Naive B cell (primary cell): ENCODE measurements at regions not wholly inside any gene's neighbourhood (a gene's known extent, or its start where the extent isn't known, plus 50 kb on each side); places are given as distances from the start of the nearest gene placed in this dataset.

Source experiments
- ATAC-seq, 2 donors: fragments of 150-1000 bp; cut with Tn5 transposase; 2 replicates each; pipeline ENCODE4 v1.10.0; 2021; ENCODE audit warnings: low read depth in 2 of 2, mild to moderate bottlenecking in 2 of 2, moderate library complexity in 2 of 2
- DNase-seq: peaks from one replicate; pipeline ENCODE4 v3.0.0; 2022
- H3K27ac Mint-ChIP-seq, 6 donors: one replicate each; pipeline ENCODE4 v1.8.0; 2020 to 2022; ENCODE audit warnings: mild to moderate bottlenecking in 6 of 6, mixed read lengths in 6 of 6, moderate library complexity in 5 of 6, inconsistent platforms in 2 of 6
- H3K27me3 Mint-ChIP-seq, 3 donors: one replicate each; pipeline ENCODE4 v1.8.0; 2021 to 2022; ENCODE audit warnings: mixed read lengths in 3 of 3, mild to moderate bottlenecking in 1 of 3
- H3K36me3 Mint-ChIP-seq, 2 donors: one replicate each; pipeline ENCODE4 v1.8.0; 2020 to 2022; ENCODE audit warnings: mixed read lengths in 2 of 2, inconsistent platforms in 1 of 2, mild to moderate bottlenecking in 1 of 2
- H3K4me1 Mint-ChIP-seq, 3 donors: one replicate each; pipeline ENCODE4 v1.8.0; 2020 to 2022; ENCODE audit warnings: mixed read lengths in 3 of 3, inconsistent platforms in 1 of 3, mild to moderate bottlenecking in 1 of 3, moderate library complexity in 1 of 3
- H3K4me3 Mint-ChIP-seq, 8 donors: one replicate each; pipeline ENCODE4 v1.8.0; 2020 to 2022; ENCODE audit warnings: mild to moderate bottlenecking in 8 of 8, mixed read lengths in 8 of 8, moderate library complexity in 8 of 8, inconsistent platforms in 2 of 8
- H3K9me3 Mint-ChIP-seq, 7 donors: one replicate each; pipeline ENCODE4 v1.8.0; 2020 to 2022; ENCODE audit warnings: mixed read lengths in 7 of 7, mild to moderate bottlenecking in 5 of 7, inconsistent platforms in 2 of 7, moderate library complexity in 1 of 7

- Mint-ChIP-seq H3K27ac (no peak overlapping the region), H3K9me3 (peaks cover 0 to 4% (median 0%) of the 10 kb centered on the region in 7 donors), H3K4me1 (no peaks in the 10 kb centered on the region), H3K4me3 (no peak overlapping the region), H3K36me3 (no peaks in the 10 kb centered on the region), H3K27me3 (no peaks in the 10 kb centered on the region)
- ATAC-seq: no peak
- DNase-seq: no peak
Observed at GRCh38 chr22:48615171-48616008, 1212.3 kb downstream of the BRD1 start.

GRCh38 chr22:48613566-48614200 is 1214.0 kb downstream of the BRD1 start:
- no peak for DNase-seq
- Mint-ChIP-seq H3K9me3 (peaks cover 0 to 4% (median 0%) of the 10 kb centered on the region in 7 donors), H3K36me3 (no peaks in the 10 kb centered on the region), H3K4me3 (no peak overlapping the region), H3K27ac (no peak overlapping the region), H3K27me3 (no peaks in the 10 kb centered on the region), H3K4me1 (no peaks in the 10 kb centered on the region)
- ATAC-seq: no peak

GRCh38 chr22:48612077-48612995 is 1215.3 kb downstream of the BRD1 start:
- Mint-ChIP-seq H3K27me3 (no peaks in the 10 kb centered on the region), H3K4me3 (no peak overlapping the region), H3K27ac (no peak overlapping the region), H3K4me1 (no peaks in the 10 kb centered on the region), H3K9me3 (peaks cover 0 to 7% (median 4%) of the 10 kb centered on the region in 7 donors), H3K36me3 (no peaks in the 10 kb centered on the region)
- DNase-seq (no peak), ATAC-seq (no peak)

GRCh38 chr22:48609279-48609865 is 1218.3 kb downstream of the BRD1 start:
- peaks cover 2 to 17% (median 10%) of the 10 kb centered on the region in 7 donors for H3K9me3 Mint-ChIP-seq
- DNase-seq: no peak
- H3K27me3 Mint-ChIP-seq: no peaks in the 10 kb centered on the region
- H3K36me3 Mint-ChIP-seq: peaks cover 0 to 9% of the 10 kb centered on the region in 2 donors
- no peak overlapping the region for H3K4me3 Mint-ChIP-seq
- H3K27ac Mint-ChIP-seq: no peak overlapping the region
- H3K4me1 Mint-ChIP-seq: peaks cover 0 to 7% (median 0%) of the 10 kb centered on the region in 3 donors
- no peak for ATAC-seq

GRCh38 chr22:48607901-48608662 is 1219.6 kb downstream of the BRD1 start:
- ATAC-seq: no peak
- Mint-ChIP-seq H3K27ac (no peak overlapping the region), H3K27me3 (no peaks in the 10 kb centered on the region), H3K9me3 (peaks cover 2 to 17% (median 10%) of the 10 kb centered on the region in 7 donors), H3K36me3 (peaks cover 0 to 9% of the 10 kb centered on the region in 2 donors), H3K4me1 (peaks cover 0 to 7% (median 0%) of the 10 kb centered on the region in 3 donors), H3K4me3 (no peak overlapping the region)
- no peak for DNase-seq

- H3K27me3 Mint-ChIP-seq: no peaks in the 10 kb centered on the region
- peaks cover 0 to 9% of the 10 kb centered on the region in 2 donors for H3K36me3 Mint-ChIP-seq
- no peak overlapping the region for H3K27ac Mint-ChIP-seq
- peaks cover 3 to 17% (median 10%) of the 10 kb centered on the region in 7 donors for H3K9me3 Mint-ChIP-seq
- no peak overlapping the region for H3K4me3 Mint-ChIP-seq
- peaks cover 0 to 7% (median 0%) of the 10 kb centered on the region in 3 donors for H3K4me1 Mint-ChIP-seq
- ATAC-seq: no peak
- no peak for DNase-seq
Observed at GRCh38 chr22:48606684-48607307, 1220.9 kb downstream of the BRD1 start.

- peaks cover 0 to 9% of the 10 kb centered on the region in 2 donors for H3K36me3 Mint-ChIP-seq
- H3K9me3 Mint-ChIP-seq: peaks cover 3 to 17% (median 8%) of the 10 kb centered on the region in 7 donors
- peak overlapping the region in 1 of 8 donors; percentile 80 for H3K4me3 Mint-ChIP-seq
Observed at GRCh38 chr22:48605856-48606481, 1221.7 kb downstream of the BRD1 start.

GRCh38 chr22:48605125-48605524 is 1222.5 kb downstream of the BRD1 start:
- Mint-ChIP-seq H3K4me3 (no peak overlapping the region), H3K9me3 (peaks cover 3 to 21% (median 8%) of the 10 kb centered on the region in 7 donors), H3K27ac (peak overlapping the region in 1 of 6 donors; percentile 53), H3K36me3 (peaks cover 0 to 9% of the 10 kb centered on the region in 2 donors), H3K27me3 (no peaks in the 10 kb centered on the region), H3K4me1 (peaks cover 0 to 7% (median 0%) of the 10 kb centered on the region in 3 donors)
- ATAC-seq (no peak), DNase-seq (no peak)

More at GRCh38 chr22:48605856-48606481, 1221.7 kb downstream of the BRD1 start:
- H3K27me3 Mint-ChIP-seq: no peaks in the 10 kb centered on the region
- no peak for DNase-seq
- peak overlapping the region in 1 of 6 donors; percentile 16 for H3K27ac Mint-ChIP-seq
- no peak for ATAC-seq
- H3K4me1 Mint-ChIP-seq: peaks cover 0 to 7% (median 0%) of the 10 kb centered on the region in 3 donors

GRCh38 chr22:48603621-48604320 is 1223.9 kb downstream of the BRD1 start:
- no peaks in the 10 kb centered on the region for H3K27me3 Mint-ChIP-seq
- H3K9me3 Mint-ChIP-seq: peaks cover 6 to 21% (median 10%) of the 10 kb centered on the region in 7 donors
- peaks cover 0 to 9% of the 10 kb centered on the region in 2 donors for H3K36me3 Mint-ChIP-seq
- ATAC-seq: no peak
- H3K4me3 Mint-ChIP-seq: no peak overlapping the region
- H3K27ac Mint-ChIP-seq: no peak overlapping the region
- H3K4me1 Mint-ChIP-seq: peaks cover 0 to 7% (median 0%) of the 10 kb centered on the region in 3 donors
- no peak for DNase-seq

GRCh38 chr22:48602805-48603518 is 1224.7 kb downstream of the BRD1 start:
- Mint-ChIP-seq H3K36me3 (peaks cover 0 to 9% of the 10 kb centered on the region in 2 donors), H3K4me1 (peaks cover 0 to 7% (median 0%) of the 10 kb centered on the region in 3 donors), H3K27ac (no peak overlapping the region), H3K27me3 (no peaks in the 10 kb centered on the region), H3K9me3 (peaks cover 3 to 24% (median 12%) of the 10 kb centered on the region in 7 donors), H3K4me3 (no peak overlapping the region)
- ATAC-seq (no peak), DNase-seq (no peak)

GRCh38 chr22:48600681-48601080 is 1227.0 kb downstream of the BRD1 start:
- Mint-ChIP-seq H3K27me3 (no peaks in the 10 kb centered on the region), H3K27ac (no peak overlapping the region), H3K4me3 (no peak overlapping the region), H3K4me1 (peaks cover 0 to 3% (median 0%) of the 10 kb centered on the region in 3 donors), H3K9me3 (peaks cover 3 to 22% (median 12%) of the 10 kb centered on the region in 7 donors), H3K36me3 (peaks cover 0 to 9% of the 10 kb centered on the region in 2 donors)
- ATAC-seq (no peak), DNase-seq (no peak)
